ENCODE measurements at regions not wholly inside any gene's neighbourhood (a gene's known extent, or its start where the extent isn't known, plus 50 kb on each side); places are given as distances from the start of the nearest gene placed in this dataset.

- Mint-ChIP-seq H3K4me3 (no peak overlapping the region), H3K36me3 (ENCODE audit: low read depth) (no peaks in the 10 kb centered on the region), H3K27me3 (ENCODE audit: insufficient read depth) (peaks cover 19% of the 10 kb centered on the region), H3K4me1 (ENCODE audit: low read depth) (peaks cover 31% of the 10 kb centered on the region), H3K27ac (no peak overlapping the region), H3K9me3 (no peaks in the 10 kb centered on the region)
- no peak for DNase-seq (ENCODE audit: low spot score)
- intact Hi-C loops (cut with micrococcal nuclease) = no loop called here
These were observed 70.4 kb upstream of the BACH1 start for GRCh38 chr21:29228306-29228705.

GRCh38 chr21:29230551-29231261 is 68.0 kb upstream of the BACH1 start:
- Mint-ChIP-seq H3K4me1 (ENCODE audit: low read depth) (peaks cover 43% of the 10 kb centered on the region), H3K27ac (no peak overlapping the region), H3K9me3 (no peaks in the 10 kb centered on the region), H3K36me3 (ENCODE audit: low read depth) (peaks cover 1% of the 10 kb centered on the region), H3K27me3 (ENCODE audit: insufficient read depth) (peaks cover 25% of the 10 kb centered on the region), H3K4me3 (no peak overlapping the region)
- intact Hi-C loops (cut with micrococcal nuclease) = no loop called here
- no peak for DNase-seq (ENCODE audit: low spot score)

GRCh38 chr21:29231756-29232529 is 66.8 kb upstream of the BACH1 start:
- H3K36me3 Mint-ChIP-seq (ENCODE audit: low read depth) = peaks cover 1% of the 10 kb centered on the region
- peaks cover 51% of the 10 kb centered on the region for H3K4me1 Mint-ChIP-seq (ENCODE audit: low read depth)
- no peak for DNase-seq (ENCODE audit: low spot score)
- no peak overlapping the region for H3K27ac Mint-ChIP-seq
- intact Hi-C loops (cut with micrococcal nuclease) = loop anchor here (2.0 kb wide), 1 partner anchor 19 kb away; no protein-coding TSS in a partner anchor
- H3K9me3 Mint-ChIP-seq = no peaks in the 10 kb centered on the region
- peaks cover 28% of the 10 kb centered on the region for H3K27me3 Mint-ChIP-seq (ENCODE audit: insufficient read depth)
- H3K4me3 Mint-ChIP-seq = no peak overlapping the region

GRCh38 chr21:29232530-29233255 is 66.0 kb upstream of the BACH1 start:
- Mint-ChIP-seq H3K27me3 (ENCODE audit: insufficient read depth) (peaks cover 30% of the 10 kb centered on the region), H3K4me3 (no peak overlapping the region)

GRCh38 chr21:29233256-29233546 is 65.5 kb upstream of the BACH1 start:
- peaks cover 1% of the 10 kb centered on the region for H3K36me3 Mint-ChIP-seq (ENCODE audit: low read depth)

More at GRCh38 chr21:29232530-29233255, 66.0 kb upstream of the BACH1 start:
- Mint-ChIP-seq H3K36me3 (ENCODE audit: low read depth) (peaks cover 1% of the 10 kb centered on the region), H3K9me3 (no peaks in the 10 kb centered on the region), H3K27ac (no peak overlapping the region), H3K4me1 (ENCODE audit: low read depth) (peaks cover 51% of the 10 kb centered on the region)
- intact Hi-C loops (cut with micrococcal nuclease) = loop anchor here (1.0 to 2.0 kb wide), 6 partner anchors 13 to 139 kb away; no protein-coding TSS in a partner anchor
- DNase-seq (ENCODE audit: low spot score) = no peak

GRCh38 chr21:29233611-29234540 is 64.8 kb upstream of the BACH1 start:
- Mint-ChIP-seq H3K9me3 (no peaks in the 10 kb centered on the region), H3K4me1 (ENCODE audit: low read depth) (peaks cover 45% of the 10 kb centered on the region), H3K27me3 (ENCODE audit: insufficient read depth) (peaks cover 39% of the 10 kb centered on the region), H3K27ac (no peak overlapping the region), H3K36me3 (ENCODE audit: low read depth) (peaks cover 1% of the 10 kb centered on the region), H3K4me3 (no peak overlapping the region)
- DNase-seq (ENCODE audit: low spot score) = no peak
- intact Hi-C loops (cut with micrococcal nuclease) = loop anchor here (1.0 to 2.0 kb wide), 6 partner anchors 11 to 141 kb away; no protein-coding TSS in a partner anchor

More at GRCh38 chr21:29233256-29233546, 65.5 kb upstream of the BACH1 start:
- peaks cover 32% of the 10 kb centered on the region for H3K27me3 Mint-ChIP-seq (ENCODE audit: insufficient read depth)
- no peak overlapping the region for H3K4me3 Mint-ChIP-seq
- DNase-seq (ENCODE audit: low spot score) = no peak
- peaks cover 49% of the 10 kb centered on the region for H3K4me1 Mint-ChIP-seq (ENCODE audit: low read depth)
- no peak overlapping the region for H3K27ac Mint-ChIP-seq
- no peaks in the 10 kb centered on the region for H3K9me3 Mint-ChIP-seq
- intact Hi-C loops (cut with micrococcal nuclease) = loop anchor here (1.0 to 2.0 kb wide), 6 partner anchors 12 to 140 kb away; no protein-coding TSS in a partner anchor

- Mint-ChIP-seq H3K36me3 (ENCODE audit: low read depth) (peaks cover 1% of the 10 kb centered on the region), H3K9me3 (peaks cover 3% of the 10 kb centered on the region), H3K4me3 (no peak overlapping the region), H3K27me3 (ENCODE audit: insufficient read depth) (peaks cover 41% of the 10 kb centered on the region), H3K27ac (no peak overlapping the region), H3K4me1 (ENCODE audit: low read depth) (peaks cover 44% of the 10 kb centered on the region)
- no peak for DNase-seq (ENCODE audit: low spot score)
- intact Hi-C loops (cut with micrococcal nuclease) = no loop called here
These were observed 63.0 kb upstream of the BACH1 start for GRCh38 chr21:29235714-29236197.

- intact Hi-C loops (cut with micrococcal nuclease) = no loop called here
- Mint-ChIP-seq H3K27me3 (ENCODE audit: insufficient read depth) (peaks cover 37% of the 10 kb centered on the region), H3K9me3 (peaks cover 3% of the 10 kb centered on the region), H3K27ac (no peak overlapping the region), H3K36me3 (ENCODE audit: low read depth) (peaks cover 1% of the 10 kb centered on the region), H3K4me1 (ENCODE audit: low read depth) (peaks cover 40% of the 10 kb centered on the region), H3K4me3 (no peak overlapping the region)
- DNase-seq (ENCODE audit: low spot score) = no peak
These were observed 62.5 kb upstream of the BACH1 start for GRCh38 chr21:29236201-29236600.

GRCh38 chr21:29237110-29238052 is 61.3 kb upstream of the BACH1 start:
- Mint-ChIP-seq H3K4me1 (ENCODE audit: low read depth) (peaks cover 28% of the 10 kb centered on the region), H3K27me3 (ENCODE audit: insufficient read depth) (peaks cover 39% of the 10 kb centered on the region), H3K36me3 (ENCODE audit: low read depth) (peaks cover 1% of the 10 kb centered on the region), H3K9me3 (peaks cover 3% of the 10 kb centered on the region), H3K4me3 (no peak overlapping the region), H3K27ac (no peak overlapping the region)
- DNase-seq (ENCODE audit: low spot score) = no peak
- intact Hi-C loops (cut with micrococcal nuclease) = no loop called here

GRCh38 chr21:29238053-29238966 is 60.4 kb upstream of the BACH1 start:
- Mint-ChIP-seq H3K27me3 (ENCODE audit: insufficient read depth) (peaks cover 44% of the 10 kb centered on the region), H3K9me3 (peaks cover 9% of the 10 kb centered on the region), H3K4me1 (ENCODE audit: low read depth) (peaks cover 20% of the 10 kb centered on the region), H3K36me3 (ENCODE audit: low read depth) (peaks cover 1% of the 10 kb centered on the region), H3K27ac (no peak overlapping the region), H3K4me3 (no peak overlapping the region)
- no peak for DNase-seq (ENCODE audit: low spot score)
- intact Hi-C loops (cut with micrococcal nuclease) = no loop called here

GRCh38 chr21:29238967-29239290 is 59.8 kb upstream of the BACH1 start:
- intact Hi-C loops (cut with micrococcal nuclease) = no loop called here
- no peak overlapping the region for H3K27ac Mint-ChIP-seq
- H3K4me3 Mint-ChIP-seq = no peak overlapping the region
- peaks cover 13% of the 10 kb centered on the region for H3K4me1 Mint-ChIP-seq (ENCODE audit: low read depth)
- no peak for DNase-seq (ENCODE audit: low spot score)
- peaks cover 9% of the 10 kb centered on the region for H3K9me3 Mint-ChIP-seq
- H3K36me3 Mint-ChIP-seq (ENCODE audit: low read depth) = peaks cover 1% of the 10 kb centered on the region
- H3K27me3 Mint-ChIP-seq (ENCODE audit: insufficient read depth) = peaks cover 49% of the 10 kb centered on the region

Data from activated T-helper 1 cell treated with anti-CD3 and anti-CD28 coated beads, Interleukin-12 subunit alpha, Interleukin-12 subunit beta, Interleukin-2, Interleukin-4 antibody, amounts not matched to agents 30 ng/mL and 10 ng/mL and 1 ng/mL, durations not matched to agents 14 hours and 24 hours and 36 hours (primary cell).